GM23338 (cell line): ENCODE measurements at regions not wholly inside any gene's neighbourhood (a gene's known extent, or its start where the extent isn't known, plus 50 kb on each side); places are given as distances from the start of the nearest gene placed in this dataset.

Experiments
- ATAC-seq: fragments of 200-7000 bp; cut with Tn5 transposase; 3 replicates; pipeline ENCODE4 v1.9.1; 2020
- DNase-seq: peaks from one replicate; pipeline ENCODE4 v3.0.0-alpha.2; 2015; ENCODE audit warnings: low spot score
- H2AFZ ChIP-seq: fragments of 200-600 bp; sonication (generic); 2 replicates; pipeline ENCODE4 v1.8.0; 2016; ENCODE audit warnings: antibody characterized with exemption, mild to moderate bottlenecking, moderate library complexity
- H3F3A ChIP-seq: fragments of 200-600 bp; sonication (generic); replicated peaks from 2 replicates; pipeline ENCODE4 v1.8.0; 2017; ENCODE audit warnings: antibody characterized with exemption, mixed run types, low read depth
- H3K27ac ChIP-seq: fragments of 200-600 bp; sonication (generic); 2 replicates; pipeline ENCODE4 v1.6.1; 2016; ENCODE audit warnings: low read depth
- H3K27me3 ChIP-seq: fragments of 200-600 bp; sonication (generic); 2 replicates; pipeline ENCODE4 v1.8.0; 2016; ENCODE audit warnings: mild to moderate bottlenecking, mixed run types, moderate library complexity; ENCODE audit not compliant: insufficient read depth
- H3K36me3 ChIP-seq: fragments of 200-600 bp; sonication (generic); 2 replicates; pipeline ENCODE4 v1.8.0; 2016; ENCODE audit warnings: mild to moderate bottlenecking; ENCODE audit not compliant: insufficient read depth
- H3K4me1 ChIP-seq: fragments of 200-600 bp; sonication (generic); 2 replicates; pipeline ENCODE4 v1.8.0; 2016; ENCODE audit warnings: mild to moderate bottlenecking, moderate library complexity; ENCODE audit not compliant: insufficient read depth
- H3K4me2 ChIP-seq: fragments of 200-600 bp; sonication (generic); 2 replicates; pipeline ENCODE4 v1.7.1; 2017; ENCODE audit warnings: mixed run types
- H3K4me3 ChIP-seq: fragments of 200-600 bp; sonication (generic); 2 replicates; pipeline ENCODE4 v1.6.1; 2016; ENCODE audit warnings: mixed run types
- H3K79me2 ChIP-seq: fragments of 200-600 bp; sonication (generic); replicated peaks from 2 replicates; pipeline ENCODE4 v1.8.0; 2017; ENCODE audit warnings: mild to moderate bottlenecking; ENCODE audit not compliant: insufficient read depth
- H3K9me2 ChIP-seq: fragments of 200-600 bp; sonication (generic); 2 replicates; pipeline ENCODE4 v1.8.0; 2017; ENCODE audit not compliant: insufficient read depth
- H4K20me1 ChIP-seq: fragments of 200-600 bp; sonication (generic); replicated peaks from 2 replicates; pipeline ENCODE4 v1.8.0; 2017; ENCODE audit warnings: mild to moderate bottlenecking; ENCODE audit not compliant: insufficient read depth
- H3K27ac Mint-ChIP-seq: 2 replicates; pipeline ENCODE4 v1.8.0; 2020; ENCODE audit warnings: inconsistent platforms, mild to moderate bottlenecking, moderate library complexity, mixed read lengths
- H3K27me3 Mint-ChIP-seq: 3 replicates; pipeline ENCODE4 v1.8.0; 2022; ENCODE audit warnings: low read depth, mild to moderate bottlenecking, moderate library complexity, mixed read lengths, inconsistent platforms; ENCODE audit not compliant: insufficient read depth, poor library complexity
- H3K36me3 Mint-ChIP-seq: 3 replicates; pipeline ENCODE4 v1.8.0; 2021; ENCODE audit warnings: low read depth, mild to moderate bottlenecking, inconsistent platforms, moderate library complexity, mixed read lengths
- H3K4me1 Mint-ChIP-seq: 3 replicates; pipeline ENCODE4 v1.8.0; 2020; ENCODE audit warnings: mild to moderate bottlenecking, inconsistent platforms, mixed read lengths
- H3K4me3 Mint-ChIP-seq: 3 replicates; pipeline ENCODE4 v1.8.0; 2021; ENCODE audit warnings: moderate library complexity, mild to moderate bottlenecking, inconsistent platforms, mixed read lengths
- H3K9me3 Mint-ChIP-seq: 3 replicates; pipeline ENCODE4 v1.8.0; 2020; ENCODE audit warnings: moderate library complexity, mild to moderate bottlenecking, inconsistent platforms, mixed read lengths
- CREB1 ChIP-seq: fragments of 250-450 bp; sonication (Bioruptor Pico); IDR thresholded peaks from 2 replicates; pipeline ENCODE4 v1.5.0; 2020; ENCODE audit warnings: low read depth, mild to moderate bottlenecking, moderate library complexity
- CTCF ChIP-seq, 2 experiments: fragments of 200-600 bp in 1 of 2; sonication (generic) in 1 of 2; conservative IDR thresholded peaks; 2 replicates each; pipeline versions ENCODE4 v1.5.1 to v1.6.1; 2016 to 2017; ENCODE audit warnings: antibody characterized with exemption in 2 of 2, low read depth in 2 of 2, mild to moderate bottlenecking in 2 of 2, moderate library complexity in 1 of 2
- ETS1 ChIP-seq: IDR thresholded peaks from 2 replicates; pipeline ENCODE4 v1.6.1; 2016; ENCODE audit warnings: antibody characterized with exemption
- EZH2phosphoT487 ChIP-seq: fragments of 200-600 bp; sonication (generic); IDR thresholded peaks from one replicate; pipeline ENCODE4 v1.8.1; 2018; ENCODE audit warnings: antibody characterized with exemption; ENCODE audit not compliant: unreplicated experiment
- JUNB ChIP-seq: IDR thresholded peaks from one replicate; pipeline ENCODE4 v1.6.1; 2016; ENCODE audit warnings: antibody characterized with exemption; ENCODE audit not compliant: unreplicated experiment
- NANOG ChIP-seq: IDR thresholded peaks from 2 replicates; pipeline ENCODE4 v1.6.1; 2016; ENCODE audit warnings: antibody characterized with exemption, borderline replicate concordance
- POLR2AphosphoS5 ChIP-seq: IDR thresholded peaks from 2 replicates; pipeline ENCODE4 v1.6.1; 2016; ENCODE audit warnings: antibody characterized with exemption, low read depth
- STAT1 ChIP-seq: IDR thresholded peaks from one replicate; pipeline ENCODE4 v1.6.1; 2016; ENCODE audit warnings: antibody characterized with exemption; ENCODE audit not compliant: unreplicated experiment
- ZNF331 ChIP-seq: fragments of 250-450 bp; sonication (Bioruptor Pico); IDR thresholded peaks from 2 replicates; pipeline ENCODE4 v1.5.0; 2020; ENCODE audit warnings: low read depth, mild to moderate bottlenecking, moderate library complexity
- TF ChIP-seq, protein P1 (sequence below): fragments of 250-450 bp; sonication (Bioruptor Pico); IDR thresholded peaks from 2 replicates; pipeline ENCODE4 v1.5.0; 2020; ENCODE audit warnings: mild to moderate bottlenecking, moderate library complexity

DNA sequence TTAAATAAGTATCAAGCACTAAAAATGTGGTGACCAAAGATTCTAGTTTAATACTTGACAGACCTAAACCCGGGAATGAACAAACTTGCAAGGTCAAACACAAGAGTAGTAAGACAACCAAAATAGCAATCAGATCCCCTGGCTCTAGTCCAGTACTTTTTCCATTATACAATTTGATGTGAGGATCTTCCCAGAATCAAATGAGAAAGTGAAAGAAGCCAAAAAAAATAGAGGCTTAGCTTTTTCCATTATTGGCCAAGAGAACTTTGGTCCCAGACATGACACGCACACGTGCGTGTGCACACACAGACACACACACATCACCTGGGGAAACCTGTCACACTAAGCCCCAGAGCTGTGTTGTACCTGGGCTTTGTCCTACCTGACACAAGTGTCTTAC, 300.6 kb upstream of the CDH5 start (continued):
- TF ChIP-seq ZNF331 (CRISPR knock-in tag) (no peak), STAT1 (no peak), ETS1 (no peak)

DNA sequence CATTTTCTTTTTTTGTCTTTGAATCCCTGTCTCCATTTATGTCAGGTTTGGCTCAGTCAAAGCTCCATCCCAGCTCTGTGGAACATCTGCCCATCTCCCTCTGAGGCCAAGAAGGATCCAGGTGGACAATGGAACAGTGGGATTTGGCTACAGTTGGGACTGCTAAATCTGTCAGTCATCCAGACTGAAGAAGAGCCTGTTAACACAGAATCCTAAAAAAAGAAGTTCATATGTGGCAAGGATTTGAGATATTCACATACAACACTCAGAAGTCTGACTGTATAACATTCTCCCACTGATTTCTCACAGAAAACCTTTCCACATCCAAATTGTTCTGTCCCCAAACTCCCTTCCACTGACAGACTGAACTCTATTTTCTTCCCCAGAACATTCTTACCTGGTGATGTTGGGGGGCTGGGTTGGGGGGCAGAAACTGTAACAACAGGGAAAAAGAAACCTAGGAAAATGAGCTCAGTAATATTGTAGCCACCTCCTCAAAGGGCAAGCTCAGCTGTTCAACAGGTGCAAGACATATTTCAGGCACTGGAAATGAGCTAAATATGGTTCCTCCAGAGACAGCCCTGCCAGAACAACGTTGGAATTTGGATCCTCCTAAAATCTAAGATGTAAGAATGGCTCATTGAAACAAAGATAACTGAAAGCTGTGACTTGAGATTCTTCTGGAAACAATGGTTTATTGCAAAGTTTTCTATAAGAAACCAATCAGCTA, 301.5 kb upstream of the CDH5 start:
- H3K36me3 Mint-ChIP-seq: no peaks in the 10 kb centered on the region
- no peak for ATAC-seq
- Histone ChIP-seq H4K20me1 (no peaks in the 10 kb centered on the region), H3K4me2 (peak overlapping the region; percentile 30; the same call in 1 of the 2 replicates), H3K4me1 (peaks cover 14% of the 10 kb centered on the region; the same call in 1 of the 2 replicates), H2AFZ (no peak overlapping the region), H3K9me2 (0 out of 2 replicates have a peak, but pooled peaks cover 12% of the 10 kb centered on the region), H3K4me3 (no peak overlapping the region), H3K79me2 (no peaks in the 10 kb centered on the region), H3F3A (no peaks in the 10 kb centered on the region), H3K27ac (no peak overlapping the region), H3K36me3 (no peaks in the 10 kb centered on the region), H3K27me3 (no peaks in the 10 kb centered on the region)
- peaks cover 5% of the 10 kb centered on the region for H3K27me3 Mint-ChIP-seq
- peaks cover 14% of the 10 kb centered on the region for H3K4me1 Mint-ChIP-seq
- H3K9me3 Mint-ChIP-seq: no peaks in the 10 kb centered on the region
- DNase-seq: no peak
- no peak overlapping the region for H3K27ac Mint-ChIP-seq
- H3K4me3 Mint-ChIP-seq: no peak overlapping the region
- TF ChIP-seq, protein P1, sequence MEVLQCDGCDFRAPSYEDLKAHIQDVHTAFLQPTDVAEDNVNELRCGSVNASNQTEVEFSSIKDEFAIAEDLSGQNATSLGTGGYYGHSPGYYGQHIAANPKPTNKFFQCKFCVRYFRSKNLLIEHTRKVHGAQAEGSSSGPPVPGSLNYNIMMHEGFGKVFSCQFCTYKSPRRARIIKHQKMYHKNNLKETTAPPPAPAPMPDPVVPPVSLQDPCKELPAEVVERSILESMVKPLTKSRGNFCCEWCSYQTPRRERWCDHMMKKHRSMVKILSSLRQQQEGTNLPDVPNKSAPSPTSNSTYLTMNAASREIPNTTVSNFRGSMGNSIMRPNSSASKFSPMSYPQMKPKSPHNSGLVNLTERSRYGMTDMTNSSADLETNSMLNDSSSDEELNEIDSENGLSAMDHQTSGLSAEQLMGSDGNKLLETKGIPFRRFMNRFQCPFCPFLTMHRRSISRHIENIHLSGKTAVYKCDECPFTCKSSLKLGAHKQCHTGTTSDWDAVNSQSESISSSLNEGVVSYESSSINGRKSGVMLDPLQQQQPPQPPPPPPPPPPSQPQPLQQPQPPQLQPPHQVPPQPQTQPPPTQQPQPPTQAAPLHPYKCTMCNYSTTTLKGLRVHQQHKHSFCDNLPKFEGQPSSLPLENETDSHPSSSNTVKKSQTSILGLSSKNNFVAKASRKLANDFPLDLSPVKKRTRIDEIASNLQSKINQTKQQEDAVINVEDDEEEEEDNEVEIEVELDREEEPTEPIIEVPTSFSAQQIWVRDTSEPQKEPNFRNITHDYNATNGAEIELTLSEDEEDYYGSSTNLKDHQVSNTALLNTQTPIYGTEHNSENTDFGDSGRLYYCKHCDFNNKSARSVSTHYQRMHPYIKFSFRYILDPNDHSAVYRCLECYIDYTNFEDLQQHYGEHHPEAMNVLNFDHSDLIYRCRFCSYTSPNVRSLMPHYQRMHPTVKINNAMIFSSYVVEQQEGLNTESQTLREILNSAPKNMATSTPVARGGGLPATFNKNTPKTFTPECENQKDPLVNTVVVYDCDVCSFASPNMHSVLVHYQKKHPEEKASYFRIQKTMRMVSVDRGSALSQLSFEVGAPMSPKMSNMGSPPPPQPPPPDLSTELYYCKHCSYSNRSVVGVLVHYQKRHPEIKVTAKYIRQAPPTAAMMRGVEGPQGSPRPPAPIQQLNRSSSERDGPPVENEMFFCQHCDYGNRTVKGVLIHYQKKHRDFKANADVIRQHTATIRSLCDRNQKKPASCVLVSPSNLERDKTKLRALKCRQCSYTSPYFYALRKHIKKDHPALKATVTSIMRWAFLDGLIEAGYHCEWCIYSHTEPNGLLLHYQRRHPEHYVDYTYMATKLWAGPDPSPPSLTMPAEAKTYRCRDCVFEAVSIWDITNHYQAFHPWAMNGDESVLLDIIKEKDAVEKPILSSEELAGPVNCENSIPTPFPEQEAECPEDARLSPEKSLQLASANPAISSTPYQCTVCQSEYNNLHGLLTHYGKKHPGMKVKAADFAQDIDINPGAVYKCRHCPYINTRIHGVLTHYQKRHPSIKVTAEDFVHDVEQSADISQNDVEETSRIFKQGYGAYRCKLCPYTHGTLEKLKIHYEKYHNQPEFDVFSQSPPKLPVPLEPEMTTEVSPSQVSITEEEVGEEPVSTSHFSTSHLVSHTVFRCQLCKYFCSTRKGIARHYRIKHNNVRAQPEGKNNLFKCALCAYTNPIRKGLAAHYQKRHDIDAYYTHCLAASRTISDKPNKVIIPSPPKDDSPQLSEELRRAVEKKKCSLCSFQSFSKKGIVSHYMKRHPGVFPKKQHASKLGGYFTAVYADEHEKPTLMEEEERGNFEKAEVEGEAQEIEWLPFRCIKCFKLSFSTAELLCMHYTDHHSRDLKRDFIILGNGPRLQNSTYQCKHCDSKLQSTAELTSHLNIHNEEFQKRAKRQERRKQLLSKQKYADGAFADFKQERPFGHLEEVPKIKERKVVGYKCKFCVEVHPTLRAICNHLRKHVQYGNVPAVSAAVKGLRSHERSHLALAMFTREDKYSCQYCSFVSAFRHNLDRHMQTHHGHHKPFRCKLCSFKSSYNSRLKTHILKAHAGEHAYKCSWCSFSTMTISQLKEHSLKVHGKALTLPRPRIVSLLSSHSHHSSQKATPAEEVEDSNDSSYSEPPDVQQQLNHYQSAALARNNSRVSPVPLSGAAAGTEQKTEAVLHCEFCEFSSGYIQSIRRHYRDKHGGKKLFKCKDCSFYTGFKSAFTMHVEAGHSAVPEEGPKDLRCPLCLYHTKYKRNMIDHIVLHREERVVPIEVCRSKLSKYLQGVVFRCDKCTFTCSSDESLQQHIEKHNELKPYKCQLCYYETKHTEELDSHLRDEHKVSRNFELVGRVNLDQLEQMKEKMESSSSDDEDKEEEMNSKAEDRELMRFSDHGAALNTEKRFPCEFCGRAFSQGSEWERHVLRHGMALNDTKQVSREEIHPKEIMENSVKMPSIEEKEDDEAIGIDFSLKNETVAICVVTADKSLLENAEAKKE (CRISPR knock-in tag): no peak
- no peak for TF ChIP-seq NANOG
- TF ChIP-seq CTCF (conservative IDR thresholded peaks at IDR 0.05; ENCODE audit: low read depth in 2 of 2): no peak
- TF ChIP-seq EZH2phosphoT487: no peak
- TF ChIP-seq POLR2AphosphoS5: no peak
- TF ChIP-seq ETS1: no peak
- no peak for TF ChIP-seq JUNB
- no peak for TF ChIP-seq STAT1
- no peak for TF ChIP-seq CREB1 (CRISPR knock-in tag)
